GM23248 (cell line): ENCODE measurements at regions not wholly inside any gene's neighbourhood (a gene's known extent, or its start where the extent isn't known, plus 50 kb on each side); places are given as distances from the start of the nearest gene placed in this dataset.

Source experiments
- EZH2 ChIP-seq: fragments of 200-600 bp; sonication (generic); IDR thresholded peaks from 2 replicates; pipeline ENCODE4 v1.6.1; 2018; ENCODE audit warnings: antibody characterized with exemption, mild to moderate bottlenecking; ENCODE audit not compliant: insufficient read depth, poor library complexity, severe bottlenecking
- EZH2phosphoT487 ChIP-seq: fragments of 200-600 bp; sonication (generic); IDR thresholded peaks from 2 replicates; pipeline ENCODE4 v1.6.1; 2018; ENCODE audit warnings: antibody characterized with exemption, moderate library complexity, mild to moderate bottlenecking, low read depth; ENCODE audit not compliant: insufficient read depth

DNA sequence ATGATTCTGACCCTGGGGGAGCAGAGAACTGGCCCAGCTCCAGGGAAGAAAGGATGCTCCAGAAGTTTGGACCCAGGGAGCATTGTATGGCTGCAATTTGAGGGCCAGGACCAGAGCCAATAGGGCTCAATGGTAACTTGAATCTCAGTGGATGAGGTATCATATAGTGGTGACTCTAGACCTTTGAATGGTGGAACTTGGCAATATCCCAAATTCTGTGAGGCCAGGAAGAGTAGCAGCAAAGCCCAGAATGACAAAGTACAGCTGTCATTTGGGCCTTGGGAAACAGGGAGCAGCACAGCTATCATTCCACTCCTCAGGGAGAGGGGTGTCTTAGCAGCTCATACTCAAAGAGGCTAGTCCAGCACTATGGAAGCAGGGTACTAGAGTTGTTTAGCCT, 332.9 kb upstream of the RBMS1 start:
- TF ChIP-seq EZH2phosphoT487: no peak
- no peak for TF ChIP-seq EZH2
